SK-N-SH treated with all-trans-retinoic acid at 6 μM for 48 hours (cell line): ENCODE measurements at regions not wholly inside any gene's neighbourhood (a gene's known extent, or its start where the extent isn't known, plus 50 kb on each side); places are given as distances from the start of the nearest gene placed in this dataset.

Source experiments
- ATAC-seq: fragments of 200-7000 bp; cut with Tn5 transposase; 3 replicates; pipeline ENCODE4 v1.9.1; 2020; ENCODE audit warnings: mild to moderate bottlenecking, moderate library complexity
- ARNTL ChIP-seq: fragments of 450-650 bp; formaldehyde crosslinking; IDR thresholded peaks from 2 replicates; pipeline ENCODE4 v1.5.0; 2020; ENCODE audit warnings: low read depth, mild to moderate bottlenecking, moderate library complexity, borderline replicate concordance
- BACH2 ChIP-seq: fragments of 250-450 bp; sonication (Bioruptor Pico); IDR thresholded peaks from 2 replicates; pipeline ENCODE4 v1.9.0; 2021; ENCODE audit warnings: mild to moderate bottlenecking, borderline replicate concordance
- CREB5 ChIP-seq: fragments of 250-450 bp; sonication (Bioruptor Pico); IDR thresholded peaks from 2 replicates; pipeline ENCODE4 v1.5.1; 2020; ENCODE audit warnings: low read depth, mild to moderate bottlenecking, moderate library complexity
- CSDC2 ChIP-seq: fragments of 250-450 bp; sonication (Bioruptor Pico); IDR thresholded peaks from 2 replicates; pipeline ENCODE4 v1.5.0; 2020; ENCODE audit warnings: mild to moderate bottlenecking, moderate library complexity
- CSRNP3 ChIP-seq: fragments of 250-450 bp; sonication (Bioruptor Pico); IDR thresholded peaks from 2 replicates; pipeline ENCODE4 v1.5.1; 2021; ENCODE audit warnings: mild to moderate bottlenecking, moderate library complexity
- ESRRG ChIP-seq: fragments of 250-450 bp; sonication (Bioruptor Pico); IDR thresholded peaks from 2 replicates; pipeline ENCODE4 v1.6.1; 2021; ENCODE audit warnings: mild to moderate bottlenecking
- GLIS3 ChIP-seq: fragments of 250-450 bp; sonication (Bioruptor Pico); IDR thresholded peaks from 2 replicates; pipeline ENCODE4 v1.5.0; 2020; ENCODE audit warnings: mild to moderate bottlenecking, moderate library complexity
- ISL1 ChIP-seq: fragments of 250-450 bp; sonication (Bioruptor Pico); IDR thresholded peaks from 2 replicates; pipeline ENCODE4 v2.1.2; 2022; ENCODE audit warnings: mild to moderate bottlenecking, moderate library complexity
- OSR1 ChIP-seq: fragments of 250-450 bp; sonication (Bioruptor Pico); IDR thresholded peaks from 2 replicates; pipeline ENCODE4 v1.8.0; 2022; ENCODE audit warnings: moderate library complexity, mild to moderate bottlenecking, inconsistent platforms
- PATZ1 ChIP-seq: fragments of 250-450 bp; sonication (Bioruptor Pico); IDR thresholded peaks from 2 replicates; pipeline ENCODE4 v1.8.0; 2020; ENCODE audit warnings: mild to moderate bottlenecking, moderate library complexity, borderline replicate concordance
- POU6F1 ChIP-seq: fragments of 250-450 bp; sonication (Bioruptor Pico); IDR thresholded peaks from 2 replicates; pipeline ENCODE4 v1.8.0; 2021; ENCODE audit warnings: low read depth, mild to moderate bottlenecking, moderate library complexity, borderline replicate concordance
- PPARA ChIP-seq: fragments of 250-450 bp; sonication (Bioruptor Pico); IDR thresholded peaks from 2 replicates; pipeline ENCODE4 v1.5.0; 2020; ENCODE audit warnings: mild to moderate bottlenecking, borderline replicate concordance
- RARB ChIP-seq: fragments of 250-450 bp; sonication (Bioruptor Pico); IDR thresholded peaks from 2 replicates; pipeline ENCODE4 v1.8.0; 2021; ENCODE audit warnings: mild to moderate bottlenecking, moderate library complexity
- SNAI2 ChIP-seq: fragments of 250-450 bp; sonication (Bioruptor Pico); IDR thresholded peaks from 2 replicates; pipeline ENCODE4 v1.5.0; 2020; ENCODE audit warnings: mild to moderate bottlenecking, moderate library complexity
- TCF4 ChIP-seq: fragments of 250-450 bp; sonication (Bioruptor Pico); IDR thresholded peaks from 2 replicates; pipeline ENCODE4 v1.8.0; 2021; ENCODE audit warnings: mild to moderate bottlenecking, moderate library complexity, borderline replicate concordance
- TOX ChIP-seq: fragments of 250-450 bp; sonication (Bioruptor Pico); IDR thresholded peaks from 2 replicates; pipeline ENCODE4 v1.8.0; 2021; ENCODE audit warnings: mild to moderate bottlenecking, moderate library complexity, borderline replicate concordance
- TSHZ2 ChIP-seq: fragments of 250-450 bp; sonication (Bioruptor Pico); IDR thresholded peaks from 2 replicates; pipeline ENCODE4 v1.5.0; 2020; ENCODE audit warnings: mild to moderate bottlenecking, moderate library complexity
- ZC3H10 ChIP-seq: fragments of 250-450 bp; sonication (Bioruptor Pico); IDR thresholded peaks from 2 replicates; pipeline ENCODE4 v1.5.1; 2021; ENCODE audit warnings: mild to moderate bottlenecking, moderate library complexity
- ZFP3 ChIP-seq: fragments of 250-450 bp; sonication (Bioruptor Pico); IDR thresholded peaks from 2 replicates; pipeline ENCODE4 v1.5.0; 2020; ENCODE audit warnings: mild to moderate bottlenecking, moderate library complexity
- ZFP30 ChIP-seq: fragments of 450-650 bp; formaldehyde crosslinking; IDR thresholded peaks from 2 replicates; pipeline ENCODE4 v1.5.0; 2022; ENCODE audit warnings: mild to moderate bottlenecking, moderate library complexity
- ZNF565 ChIP-seq: fragments of 450-650 bp; formaldehyde crosslinking; conservative IDR thresholded peaks from 2 replicates; pipeline ENCODE4 v1.5.0; 2020; ENCODE audit warnings: low read depth, mild to moderate bottlenecking, moderate library complexity
- ZNF70 ChIP-seq: fragments of 450-650 bp; formaldehyde crosslinking; IDR thresholded peaks from 2 replicates; pipeline ENCODE4 v1.5.0; 2020; ENCODE audit warnings: mild to moderate bottlenecking, moderate library complexity
- ZNF8 ChIP-seq: fragments of 450-650 bp; formaldehyde crosslinking; IDR thresholded peaks from 2 replicates; pipeline ENCODE4 v1.5.0; 2020; ENCODE audit warnings: mild to moderate bottlenecking, moderate library complexity

GRCh38 chr5:56359809-56360685 is 126.9 kb upstream of the ANKRD55 start:
- no peak for ATAC-seq
- TF ChIP-seq CSDC2 (no peak), BACH2 (CRISPR knock-in tag) (no peak), ZC3H10 (CRISPR knock-in tag) (no peak), GLIS3 (CRISPR knock-in tag) (no peak), RARB (CRISPR knock-in tag) (no peak), ESRRG (CRISPR knock-in tag) (no peak), ZNF565 (no peak), ZFP3 (no peak), ZFP30 (CRISPR knock-in tag) (no peak), POU6F1 (CRISPR knock-in tag) (no peak), CREB5 (CRISPR knock-in tag) (no peak), PPARA (CRISPR knock-in tag) (no peak), CSRNP3 (no peak), ISL1 (no peak), TOX (CRISPR knock-in tag) (no peak), ARNTL (CRISPR knock-in tag) (no peak), TCF4 (no peak)

GRCh38 chr5:56358703-56359681 is 125.9 kb upstream of the ANKRD55 start:
- TF ChIP-seq ZC3H10 (CRISPR knock-in tag) (no peak), CSDC2 (no peak), ZNF565 (no peak), POU6F1 (CRISPR knock-in tag) (no peak), ZFP3 (no peak), ZNF8 (CRISPR knock-in tag) (no peak), ISL1 (no peak), OSR1 (CRISPR knock-in tag) (no peak), TSHZ2 (no peak), PPARA (CRISPR knock-in tag) (no peak), ZNF70 (CRISPR knock-in tag) (no peak), SNAI2 (CRISPR knock-in tag) (no peak), TCF4 (no peak), ZFP30 (CRISPR knock-in tag) (no peak), PATZ1 (CRISPR knock-in tag) (no peak), CSRNP3 (no peak)
- ATAC-seq = no peak
